GM21786 (cell line): ENCODE measurements at regions not wholly inside any gene's neighbourhood (a gene's known extent, or its start where the extent isn't known, plus 50 kb on each side); places are given as distances from the start of the nearest gene placed in this dataset.

Experiments
- ATAC-seq: cut with Tn5 transposase; IDR thresholded peaks from one replicate; pipeline ENCODE4 v1.9.1; 2021; ENCODE audit not compliant: unreplicated experiment

- no peak for ATAC-seq
Observed at GRCh38 chr10:113287592-113287991, 265.3 kb upstream of the HABP2 start.

DNA sequence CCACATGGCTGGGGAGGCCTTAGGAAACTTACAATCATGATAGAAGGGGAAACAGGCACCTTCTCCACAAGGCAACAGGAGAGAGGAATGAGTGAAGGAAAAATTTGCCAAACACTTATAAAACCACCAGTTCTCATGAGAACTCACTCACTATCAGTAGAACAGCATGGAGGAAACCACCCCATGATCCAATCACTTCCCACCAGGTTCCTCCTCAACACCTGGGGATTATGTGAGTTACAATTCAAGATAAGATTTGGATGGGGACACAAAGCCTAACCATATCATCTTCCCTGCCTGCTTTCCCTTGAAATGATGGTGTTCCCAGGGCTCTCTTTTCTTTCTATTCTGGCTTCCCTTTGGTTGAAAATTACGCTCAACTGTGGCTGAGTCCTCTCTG is 262.7 kb upstream of the HABP2 start:
- ATAC-seq: no peak

DNA sequence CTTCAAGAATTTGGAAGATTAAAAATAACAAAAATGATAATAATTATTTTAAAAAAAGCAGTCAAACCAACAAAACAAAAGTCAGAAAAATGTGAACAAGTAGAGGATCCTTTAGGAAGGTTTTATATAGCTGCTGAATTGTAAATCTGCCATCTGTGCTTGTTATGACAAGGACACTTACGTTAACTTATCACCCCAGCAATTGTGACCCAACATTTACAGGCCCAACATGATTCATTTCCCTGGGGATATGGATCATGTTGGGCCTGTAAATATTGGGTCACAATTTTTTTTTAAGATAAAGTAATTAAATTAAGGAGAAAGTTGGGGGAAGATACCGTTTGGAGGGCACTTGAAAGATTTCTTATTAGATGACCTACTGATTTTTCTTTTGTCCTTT is 261.4 kb upstream of the HABP2 start:
- no peak for ATAC-seq

DNA sequence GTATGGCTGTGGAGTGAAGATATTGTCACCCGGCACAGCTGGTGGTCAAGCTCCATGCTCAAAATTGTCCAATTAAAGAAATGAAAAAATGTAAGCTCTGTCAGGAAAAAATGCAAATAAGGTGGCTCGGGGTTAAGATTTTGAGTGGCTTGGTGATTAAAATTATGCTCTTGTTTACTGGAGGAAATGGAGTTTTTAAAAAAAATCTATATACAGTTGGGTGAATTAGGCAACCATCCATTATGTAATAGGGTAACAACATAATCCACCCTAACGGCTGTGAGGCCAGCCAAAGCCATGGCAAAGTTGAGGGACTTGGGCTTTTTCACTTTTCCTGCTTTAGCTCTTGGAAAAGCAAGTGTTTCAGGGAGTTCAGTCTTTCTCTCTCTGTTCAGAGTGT is 260.8 kb upstream of the HABP2 start:
- ATAC-seq: no peak

DNA sequence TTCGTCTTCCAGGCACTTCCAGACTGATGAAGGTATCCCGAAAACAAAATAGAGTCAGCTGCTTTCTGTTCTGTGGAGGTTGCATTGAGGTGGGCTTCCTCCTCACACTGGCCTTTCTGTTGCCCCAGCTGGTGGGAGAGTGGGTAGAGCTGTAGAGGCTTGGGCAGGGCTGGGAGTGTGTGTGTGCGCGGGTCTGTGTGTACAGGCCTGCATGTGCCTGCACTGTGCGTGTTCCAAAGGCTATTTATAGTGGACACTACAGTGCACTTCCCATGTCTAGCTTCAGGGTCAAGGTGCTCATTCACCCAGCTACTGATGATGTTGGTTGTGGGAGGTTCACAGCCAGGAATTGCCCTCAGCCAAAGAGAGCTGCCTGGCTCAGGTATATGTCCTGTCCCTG is 260.1 kb upstream of the HABP2 start:
- no peak for ATAC-seq

- no peak for ATAC-seq
Observed at GRCh38 chr10:113293167-113293566, 259.7 kb upstream of the HABP2 start.

DNA sequence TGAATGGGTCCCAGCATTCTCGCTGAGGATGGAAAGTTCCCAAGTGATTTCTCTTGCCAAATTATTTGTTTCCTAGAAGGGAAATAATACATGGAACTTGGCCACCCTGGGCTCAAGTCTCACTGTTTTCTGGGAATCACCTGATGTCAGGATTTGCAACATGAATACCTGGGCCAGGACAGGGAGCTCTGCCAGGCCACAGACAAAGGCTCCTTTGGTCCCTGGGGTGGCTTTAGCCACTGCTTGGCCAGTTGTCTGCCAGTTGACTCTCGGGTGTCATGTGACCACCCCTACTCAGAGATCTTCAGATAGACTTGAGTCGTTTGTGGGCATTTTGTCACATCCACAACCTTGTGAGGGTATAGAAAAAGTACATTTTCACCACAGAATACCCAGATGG is 258.0 kb upstream of the HABP2 start:
- no peak for ATAC-seq

DNA sequence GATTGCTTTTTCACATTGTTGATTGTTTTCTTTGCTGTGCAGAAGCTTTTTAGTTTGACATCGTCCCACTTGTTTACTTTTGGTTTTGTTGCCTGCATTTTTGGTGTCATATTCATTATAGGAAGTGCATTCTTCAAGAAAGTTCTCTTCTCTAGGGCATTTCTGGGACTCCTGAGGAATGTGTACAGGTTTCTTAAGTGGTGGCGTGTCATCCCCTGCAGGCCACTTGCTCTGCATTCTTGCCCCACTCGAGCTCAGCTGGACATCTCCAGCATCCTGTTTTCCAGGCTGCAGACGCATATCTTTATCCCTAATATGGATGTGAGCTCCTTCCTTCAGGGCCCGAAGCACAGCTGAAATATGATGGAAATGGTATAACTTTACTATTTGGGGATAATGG is 255.6 kb upstream of the HABP2 start:
- ATAC-seq: no peak

DNA sequence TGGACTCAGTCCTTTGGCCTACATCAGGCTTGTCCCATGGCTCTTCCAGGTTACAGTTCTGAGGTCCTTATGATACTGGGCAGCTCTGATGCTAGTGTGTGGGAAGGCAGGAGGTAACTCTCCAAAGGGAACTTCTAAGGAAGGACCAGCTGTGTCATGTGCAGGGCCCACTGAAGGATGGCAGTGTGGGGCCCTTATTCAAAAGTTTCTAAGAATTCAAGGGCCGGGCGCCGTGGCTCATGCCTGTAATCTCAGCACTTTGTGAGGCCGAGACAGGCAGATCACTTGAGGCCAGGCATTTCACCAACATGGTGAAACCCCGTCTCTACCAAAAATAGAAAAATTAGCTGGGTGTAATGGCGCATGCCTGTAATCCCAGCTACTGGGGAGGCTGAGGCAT is 254.2 kb upstream of the HABP2 start:
- ATAC-seq: no peak

DNA sequence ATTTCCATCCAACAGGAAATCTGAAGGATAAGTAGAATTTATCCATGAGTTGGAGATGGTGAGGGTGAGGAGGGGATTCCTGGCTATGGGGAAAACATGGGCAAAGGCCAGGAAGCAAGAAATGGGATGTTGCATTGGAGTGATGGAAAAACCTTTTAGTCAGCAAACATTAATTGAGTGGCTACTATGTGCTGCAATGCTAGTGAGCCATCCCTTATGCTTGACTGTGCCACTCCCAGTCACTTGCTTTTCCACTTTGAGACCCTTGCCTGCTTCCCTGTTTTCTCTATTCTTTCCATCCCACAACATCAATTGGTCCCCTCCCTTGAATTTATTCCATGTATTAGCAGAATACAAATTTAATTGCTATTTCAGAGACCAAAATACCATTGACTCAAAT is 252.7 kb upstream of the HABP2 start:
- no peak for ATAC-seq

DNA sequence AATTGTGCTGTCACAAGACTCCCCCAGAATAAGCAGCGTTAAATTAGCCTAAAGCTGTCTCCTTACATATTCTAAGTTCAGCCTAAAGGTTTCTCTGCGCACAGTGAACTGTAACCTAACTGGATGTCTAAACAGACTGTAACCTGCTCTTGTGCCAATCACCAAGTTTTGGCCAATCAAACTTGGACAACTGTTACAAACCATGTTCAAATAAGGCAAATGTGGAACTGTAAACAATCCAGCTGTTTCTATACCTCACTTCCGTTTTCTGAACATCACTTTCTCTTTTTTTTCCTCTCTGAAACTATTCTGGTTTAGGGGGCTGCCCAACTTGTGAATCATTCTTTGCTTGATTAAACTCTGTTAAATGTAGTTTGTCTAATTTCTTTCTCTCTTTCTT is 252.2 kb upstream of the HABP2 start:
- peak; percentile 63 for ATAC-seq

DNA sequence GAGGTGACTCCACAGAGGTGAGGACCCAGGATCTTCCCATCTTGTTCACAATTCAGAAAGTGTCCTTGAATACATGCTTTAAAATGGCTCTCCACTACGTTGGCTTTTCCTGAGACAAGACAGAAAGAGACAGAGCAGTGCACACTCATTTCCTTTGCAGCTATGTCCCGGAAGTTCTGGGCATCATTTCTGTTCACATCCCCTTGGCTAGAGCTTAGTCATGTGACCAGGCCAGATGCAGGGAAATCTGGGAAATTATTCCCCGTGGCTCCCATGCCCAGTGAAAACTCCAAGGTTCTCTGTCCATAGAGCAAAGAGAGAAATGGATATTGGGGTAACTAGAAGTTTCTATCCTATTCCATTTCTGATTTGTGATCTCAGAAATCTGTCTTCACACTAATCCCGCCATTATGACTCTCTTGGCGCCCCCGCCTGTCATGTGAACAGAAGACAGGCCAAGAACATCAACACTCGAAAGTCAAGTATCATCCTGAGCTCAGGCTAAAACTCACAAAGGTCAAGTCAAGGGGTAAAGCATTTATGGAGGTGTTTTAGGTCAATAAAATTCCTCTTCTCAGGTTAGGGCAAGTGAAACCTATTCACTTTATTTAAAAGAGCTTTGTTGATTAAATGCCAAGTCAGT is 251.4 kb upstream of the HABP2 start:
- ATAC-seq: no peak

DNA sequence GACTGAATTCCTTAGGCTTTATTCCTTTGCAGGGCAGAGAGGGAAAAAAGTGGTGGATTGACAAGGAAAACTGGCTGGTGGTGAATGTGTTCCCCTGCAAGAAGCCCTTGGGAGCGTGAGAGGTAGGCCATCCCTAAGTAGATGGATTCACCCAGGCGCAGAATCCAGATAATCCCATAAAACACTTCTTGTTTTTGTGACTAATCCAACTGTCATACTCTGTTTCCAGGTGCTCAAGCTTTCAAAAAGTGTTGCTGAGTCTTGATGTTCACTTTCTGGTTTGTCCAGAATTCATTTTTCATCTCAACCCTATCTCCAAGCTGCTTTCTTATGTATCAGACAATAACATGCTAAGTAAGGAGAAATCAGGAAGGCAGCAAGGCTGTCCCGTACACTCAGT is 250.8 kb upstream of the HABP2 start:
- no peak for ATAC-seq

- ATAC-seq: no peak
Observed at GRCh38 chr10:113303544-113304146, 249.2 kb upstream of the HABP2 start.

- no peak for ATAC-seq
Observed at GRCh38 chr10:113304726-113305125, 248.1 kb upstream of the HABP2 start.

DNA sequence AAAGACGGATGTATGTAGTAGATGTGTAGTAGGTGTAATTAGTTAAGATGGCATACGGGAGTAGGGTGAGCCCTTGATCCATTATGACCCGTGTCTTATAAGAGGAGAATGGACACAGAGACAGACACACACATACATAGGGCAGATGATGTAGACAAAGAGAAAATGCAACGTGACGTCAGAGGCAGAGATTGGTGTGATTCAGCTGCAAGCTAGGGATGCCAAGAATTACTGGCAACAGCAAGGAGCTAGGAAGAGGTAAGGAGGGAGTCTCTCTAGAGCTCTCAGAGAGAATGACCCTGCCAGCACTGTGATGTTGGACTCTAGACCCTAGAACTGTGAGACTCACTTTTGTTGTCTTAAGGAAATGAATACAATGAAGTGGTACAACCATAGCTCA is 247.0 kb upstream of the HABP2 start:
- no peak for ATAC-seq

- no peak for ATAC-seq
Observed at GRCh38 chr10:113309791-113310190, 243.1 kb upstream of the HABP2 start.

GRCh38 chr10:113310347-113310746 is 242.5 kb upstream of the HABP2 start:
- ATAC-seq: no peak

- no peak for ATAC-seq
Observed at GRCh38 chr10:113313048-113313602, 239.7 kb upstream of the HABP2 start.

DNA sequence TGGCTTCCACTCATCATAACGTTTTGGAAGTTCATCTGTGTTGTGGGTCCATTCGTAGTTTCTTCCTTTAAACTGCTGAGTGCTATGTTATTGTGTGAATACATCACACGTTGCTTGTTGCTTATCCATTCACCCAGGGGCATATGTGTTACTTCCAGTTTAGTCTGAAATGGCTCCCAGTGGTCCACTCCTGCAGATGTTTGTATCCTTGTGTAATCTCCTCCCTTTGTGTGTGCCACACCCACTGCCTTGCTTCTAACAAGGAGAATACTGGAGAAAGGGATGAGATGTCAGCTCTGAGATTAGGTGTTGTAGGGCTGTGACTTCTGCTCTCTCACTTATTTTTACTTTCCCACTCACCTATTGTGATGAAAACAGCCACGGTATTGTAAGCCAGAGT is 239.1 kb upstream of the HABP2 start:
- no peak for ATAC-seq

GRCh38 chr10:113316506-113316905 is 236.3 kb upstream of the HABP2 start:
- ATAC-seq: no peak

- ATAC-seq: no peak
Observed at GRCh38 chr10:113317489-113317888, 235.4 kb upstream of the HABP2 start.

GRCh38 chr10:113319479-113319878 is 233.4 kb upstream of the HABP2 start:
- ATAC-seq: no peak
